Transverse colon (tissue), 4 donors: ENCODE measurements at regions not wholly inside any gene's neighbourhood (a gene's known extent, or its start where the extent isn't known, plus 50 kb on each side); places are given as distances from the start of the nearest gene placed in this dataset.

Experiments used
- DNase-seq: peaks from one replicate; pipeline ENCODE4 v3.0.0-alpha.2; 2019
- H3K27ac ChIP-seq, 4 donors: fragments of 200-600 bp; sonication (generic); 2 replicates each; pipeline ENCODE4 v1.5.1; 2016 to 2018; ENCODE audit warnings: inconsistent platforms in 4 of 4
- H3K27me3 ChIP-seq: fragments of 200-600 bp; sonication (generic); 2 replicates; pipeline ENCODE4 v1.5.1; 2017; ENCODE audit warnings: inconsistent platforms
- H3K36me3 ChIP-seq, 4 donors: fragments of 200-600 bp; sonication (generic); 2 replicates each; pipeline ENCODE4 v1.5.1; 2017 to 2019; ENCODE audit warnings: inconsistent platforms in 4 of 4
- H3K4me1 ChIP-seq, 4 donors: fragments of 200-600 bp; sonication (generic); 2 replicates each; pipeline ENCODE4 v1.5.1; 2017 to 2020; ENCODE audit warnings: inconsistent platforms in 4 of 4
- H3K4me3 ChIP-seq, 4 donors: fragments of 200-600 bp; sonication (generic); 1 replicate in 1 of 4; 2 replicates in 3 of 4; pipeline versions ENCODE4 v1.5.1 to v1.6.1; 2017 to 2019; ENCODE audit warnings: inconsistent platforms in 4 of 4
- H3K9me3 ChIP-seq, 2 donors: fragments of 200-600 bp; sonication (generic); 2 replicates each; pipeline ENCODE4 v1.5.1; 2017 to 2019; ENCODE audit warnings: inconsistent platforms in 2 of 2
- EP300 ChIP-seq: sonication (generic); formaldehyde crosslinking; IDR thresholded peaks from one replicate; pipeline ENCODE4 v1.6.1; 2017; ENCODE audit warnings: antibody characterized with exemption, low read depth
- POLR2A ChIP-seq: fragments of 450-650 bp; IDR thresholded peaks from one replicate; pipeline ENCODE4 v1.6.1; 2016; ENCODE audit warnings: antibody characterized with exemption, mild to moderate bottlenecking, moderate library complexity
- POLR2AphosphoS5 ChIP-seq, 3 donors: sonication (generic); formaldehyde crosslinking; IDR thresholded peaks; one replicate each; pipeline ENCODE4 v1.6.1; 2016; ENCODE audit warnings: antibody characterized with exemption in 3 of 3
- WGBS, 2 donors: methylation state at CpG; one replicate each; pipeline ENCODE4 v1.1.5; 2018; ENCODE audit warnings: low coverage in 1 of 2; 5-methylcytosine and 5-hydroxymethylcytosine counted together
- in situ Hi-C, 4 donors: fragments of 200-750 bp; cut with MboI; loops; one replicate each; pipeline versions ENCODE4 v1.15.0 to v1.15.1; 2017; ENCODE audit warnings: low sequenced_read_pairs in 3 of 4, low pct_ligation_motif_present in 1 of 4, low pct_unique_long_range_greater_than_20kb in 1 of 4
- intact Hi-C: fragments of 100-400 bp; cut with DNase I; formaldehyde crosslinking; loops from one replicate; pipeline ENCODE4 v1.15.1; 2023; ENCODE audit warnings: low total_unique reads
- TF ChIP-seq, protein P1 (sequence below), 5 experiments: fragments of 200-600 bp in 3 of 5; fragments of 450-650 bp in 2 of 5; sonication (generic) in 3 of 5; IDR thresholded peaks; 1 replicate in 2 of 5; 2 replicates in 3 of 5; pipeline ENCODE4 v1.5.1; 2016 to 2017; ENCODE audit warnings: antibody characterized with exemption in 5 of 5, inconsistent platforms in 3 of 5, mild to moderate bottlenecking in 2 of 5, moderate library complexity in 1 of 5

GRCh38 chr4:36471903-36472302 is 190.5 kb downstream of the DTHD1 start:
- H3K4me1 ChIP-seq: no peaks in the 10 kb centered on the region
- no peak overlapping the region for H3K4me3 ChIP-seq
- in situ Hi-C loops: no loop called here
- H3K27me3 ChIP-seq: no peaks in the 10 kb centered on the region
- H3K36me3 ChIP-seq: no peaks in the 10 kb centered on the region
- H3K27ac ChIP-seq: no peak overlapping the region
- TF ChIP-seq, protein P1, sequence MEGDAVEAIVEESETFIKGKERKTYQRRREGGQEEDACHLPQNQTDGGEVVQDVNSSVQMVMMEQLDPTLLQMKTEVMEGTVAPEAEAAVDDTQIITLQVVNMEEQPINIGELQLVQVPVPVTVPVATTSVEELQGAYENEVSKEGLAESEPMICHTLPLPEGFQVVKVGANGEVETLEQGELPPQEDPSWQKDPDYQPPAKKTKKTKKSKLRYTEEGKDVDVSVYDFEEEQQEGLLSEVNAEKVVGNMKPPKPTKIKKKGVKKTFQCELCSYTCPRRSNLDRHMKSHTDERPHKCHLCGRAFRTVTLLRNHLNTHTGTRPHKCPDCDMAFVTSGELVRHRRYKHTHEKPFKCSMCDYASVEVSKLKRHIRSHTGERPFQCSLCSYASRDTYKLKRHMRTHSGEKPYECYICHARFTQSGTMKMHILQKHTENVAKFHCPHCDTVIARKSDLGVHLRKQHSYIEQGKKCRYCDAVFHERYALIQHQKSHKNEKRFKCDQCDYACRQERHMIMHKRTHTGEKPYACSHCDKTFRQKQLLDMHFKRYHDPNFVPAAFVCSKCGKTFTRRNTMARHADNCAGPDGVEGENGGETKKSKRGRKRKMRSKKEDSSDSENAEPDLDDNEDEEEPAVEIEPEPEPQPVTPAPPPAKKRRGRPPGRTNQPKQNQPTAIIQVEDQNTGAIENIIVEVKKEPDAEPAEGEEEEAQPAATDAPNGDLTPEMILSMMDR (IDR thresholded peaks at IDR 0.05): no peak
- TF ChIP-seq POLR2AphosphoS5 (IDR thresholded peaks at IDR 0.05): no peak
- no peak for TF ChIP-seq POLR2A
- TF ChIP-seq EP300: no peak
- H3K9me3 ChIP-seq: no peaks in the 10 kb centered on the region
- 71 to 86% methylated on average over 2 of the region's 2 CpGs for whole genome bisulfite sequencing, 2 donors
- intact Hi-C loops: no loop called here
- no peak for DNase-seq

- in situ Hi-C loops (no loop called here), intact Hi-C loops (no loop called here)
- Histone ChIP-seq H3K4me3 (no peak overlapping the region), H3K4me1 (no peaks in the 10 kb centered on the region), H3K27me3 (no peaks in the 10 kb centered on the region), H3K9me3 (no peaks in the 10 kb centered on the region), H3K36me3 (no peaks in the 10 kb centered on the region), H3K27ac (no peak overlapping the region)
- no peak for DNase-seq
- 80 to 86% methylated on average over 4 of the region's 4 CpGs for WGBS, 2 donors
- no peak for TF ChIP-seq POLR2AphosphoS5 (IDR thresholded peaks at IDR 0.05)
- TF ChIP-seq POLR2A: no peak
Observed at GRCh38 chr4:36476135-36476534, 194.7 kb downstream of the DTHD1 start.

DNA sequence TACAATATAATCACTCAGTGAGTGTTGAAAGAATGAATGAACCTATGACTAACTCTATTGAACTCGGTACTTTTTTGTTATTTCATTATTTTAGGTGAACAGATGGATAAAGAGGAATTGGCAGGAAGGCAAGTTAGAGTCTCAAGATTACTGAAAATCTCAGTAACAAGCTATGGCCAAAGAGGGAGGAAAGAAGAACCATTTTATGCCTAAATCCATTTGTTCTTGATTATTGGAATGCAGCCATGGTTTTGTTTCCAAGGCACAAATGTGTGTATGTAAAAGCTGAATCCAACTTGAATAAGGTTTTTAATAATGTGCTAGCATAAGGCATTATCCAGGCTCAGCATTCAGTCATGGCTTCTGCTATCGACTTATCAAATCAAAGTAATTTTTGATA is 196.4 kb downstream of the DTHD1 start:
- Histone ChIP-seq H3K36me3 (no peaks in the 10 kb centered on the region), H3K27me3 (no peaks in the 10 kb centered on the region), H3K4me3 (no peak overlapping the region), H3K9me3 (no peaks in the 10 kb centered on the region), H3K4me1 (no peaks in the 10 kb centered on the region), H3K27ac (no peak overlapping the region)
- 67 to 76% methylated on average over 2 of the region's 2 CpGs for WGBS, 2 donors
- TF ChIP-seq POLR2AphosphoS5 (IDR thresholded peaks at IDR 0.05) (no peak), EP300 (no peak), POLR2A (no peak)
- TF ChIP-seq, protein P1 (IDR thresholded peaks at IDR 0.05): no peak
- DNase-seq: no peak
- intact Hi-C loops: no loop called here
- in situ Hi-C loops: no loop called here

- TF ChIP-seq, protein P1 (IDR thresholded peaks at IDR 0.05): no peak
- no peak for TF ChIP-seq POLR2AphosphoS5 (IDR thresholded peaks at IDR 0.05)
- TF ChIP-seq POLR2A: no peak
- TF ChIP-seq EP300: no peak
- no peaks in the 10 kb centered on the region for H3K9me3 ChIP-seq
- no peak overlapping the region for H3K27ac ChIP-seq
- no peaks in the 10 kb centered on the region for H3K4me1 ChIP-seq
- no peaks in the 10 kb centered on the region for H3K36me3 ChIP-seq
- 81 to 84% methylated on average over 3 of the region's 3 CpGs for WGBS, 2 donors
- no peaks in the 10 kb centered on the region for H3K27me3 ChIP-seq
- no peak for DNase-seq
- no peak overlapping the region for H3K4me3 ChIP-seq
- intact Hi-C loops: no loop called here
- in situ Hi-C loops: no loop called here
Observed at GRCh38 chr4:36485885-36486284, 204.5 kb downstream of the DTHD1 start.

DNA sequence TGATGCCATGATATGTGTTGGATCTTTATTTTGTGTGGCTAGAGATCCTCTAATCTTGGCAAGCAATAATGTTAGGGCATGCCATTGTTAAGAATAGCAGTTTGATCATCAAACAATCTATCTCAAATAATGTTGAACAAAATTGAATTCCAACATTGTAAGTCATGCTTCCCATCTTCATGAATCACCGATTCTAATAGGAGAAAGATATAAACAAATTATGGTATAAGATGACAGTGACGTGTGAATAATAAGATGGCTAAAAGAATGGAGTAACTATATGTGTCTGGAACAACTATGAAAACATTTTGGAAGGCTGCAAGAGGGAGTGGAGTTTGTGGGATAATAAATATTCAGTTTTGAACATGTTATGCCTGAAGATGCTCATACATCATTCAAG is 208.4 kb downstream of the DTHD1 start:
- H3K9me3 ChIP-seq: no peaks in the 10 kb centered on the region
- H3K27me3 ChIP-seq: no peaks in the 10 kb centered on the region
- H3K27ac ChIP-seq: no peak overlapping the region
- in situ Hi-C loops (no loop called here), intact Hi-C loops (no loop called here)
- WGBS, 2 donors: 79 to 86% methylated on average over 2 of the region's 2 CpGs
- no peaks in the 10 kb centered on the region for H3K4me1 ChIP-seq
- DNase-seq: no peak
- TF ChIP-seq POLR2AphosphoS5 (IDR thresholded peaks at IDR 0.05) (no peak), EP300 (no peak), POLR2A (no peak)
- TF ChIP-seq, protein P1 (IDR thresholded peaks at IDR 0.05): no peak
- no peak overlapping the region for H3K4me3 ChIP-seq
- H3K36me3 ChIP-seq: no peaks in the 10 kb centered on the region
